Left ventricle myocardium superior (tissue), 1 donor: ENCODE measurements at regions not wholly inside any gene's neighbourhood (a gene's known extent, or its start where the extent isn't known, plus 50 kb on each side); places are given as distances from the start of the nearest gene placed in this dataset.
"Not testable (repeated sequence)": the region's sequence is repeated elsewhere in the genome, so short reads cannot be mapped to it uniquely, and the experiment has no call there.

Source experiments
- ATAC-seq: fragments of 200-7000 bp; cut with Tn5 transposase; one replicate; pipeline ENCODE4 v1.9.1; 2020; ENCODE audit warnings: mild to moderate bottlenecking, moderate library complexity
- DNase-seq: peaks from one replicate; pipeline ENCODE4 v3.0.0-alpha.2; 2020
- intact Hi-C: fragments of 100-400 bp; cut with micrococcal nuclease; formaldehyde crosslinking; loops from one replicate; pipeline ENCODE4 v1.11.0; 2022
- donor health status: DM: no; HTN: yes; CAD: no; lungs with severe emphysema.

DNA sequence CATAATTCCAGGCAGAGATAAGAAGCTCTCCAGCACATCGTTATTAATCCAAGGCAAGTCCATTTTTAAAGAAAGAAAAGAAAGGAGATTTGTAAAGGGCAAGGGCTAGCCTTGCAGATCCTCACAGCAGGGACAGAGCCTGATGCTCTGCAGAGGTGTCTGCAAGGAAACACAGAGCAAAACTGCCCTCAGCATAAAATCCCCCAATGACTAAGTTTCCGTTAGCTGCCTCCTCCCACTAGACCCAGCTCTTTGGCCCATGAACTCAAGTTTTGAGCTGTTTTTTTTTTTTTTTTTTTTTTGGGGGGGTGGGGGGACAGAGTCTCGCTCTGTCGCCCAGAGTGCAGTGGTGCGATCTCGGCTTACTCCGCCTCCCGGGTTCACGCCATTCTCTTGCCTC, 300.7 kb downstream of the MTERF1 start:
- DNase-seq (no peak), ATAC-seq (no peak)
- intact Hi-C loops: no loop called here

DNA sequence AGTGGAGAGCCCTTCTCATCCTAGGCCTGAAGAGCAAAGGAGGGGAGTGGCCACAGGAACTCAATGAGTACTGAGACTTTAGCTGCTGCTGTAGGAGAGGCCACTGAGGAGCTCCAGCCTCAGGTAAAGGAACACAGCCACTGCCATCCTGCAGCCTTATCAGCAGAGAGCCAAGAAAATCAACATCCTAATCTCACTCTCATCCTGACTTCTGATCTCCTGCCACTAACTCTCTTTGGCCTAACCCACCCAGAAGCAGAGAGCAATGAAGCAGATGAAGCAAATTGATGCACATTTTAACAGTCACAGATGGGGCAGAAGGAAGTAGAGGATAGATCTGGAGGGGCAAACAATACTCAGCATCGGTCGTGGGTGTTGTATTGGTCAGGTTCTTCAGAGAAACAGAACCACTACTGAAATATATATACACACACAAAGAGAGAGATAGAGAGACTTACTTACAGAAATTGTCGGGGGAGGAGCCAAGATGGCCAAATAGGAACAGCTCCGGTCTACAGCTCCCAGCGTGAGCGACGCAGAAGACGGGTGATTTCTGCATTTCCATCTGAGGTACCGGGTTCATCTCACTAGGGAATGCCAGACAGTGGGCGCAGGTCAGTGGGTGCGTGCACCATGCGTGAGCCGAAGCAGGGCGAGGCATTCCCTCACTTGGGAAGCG, 297.6 kb downstream of the MTERF1 start:
- ATAC-seq (no peak), DNase-seq (no peak)
- intact Hi-C loops: no loop called here

DNA sequence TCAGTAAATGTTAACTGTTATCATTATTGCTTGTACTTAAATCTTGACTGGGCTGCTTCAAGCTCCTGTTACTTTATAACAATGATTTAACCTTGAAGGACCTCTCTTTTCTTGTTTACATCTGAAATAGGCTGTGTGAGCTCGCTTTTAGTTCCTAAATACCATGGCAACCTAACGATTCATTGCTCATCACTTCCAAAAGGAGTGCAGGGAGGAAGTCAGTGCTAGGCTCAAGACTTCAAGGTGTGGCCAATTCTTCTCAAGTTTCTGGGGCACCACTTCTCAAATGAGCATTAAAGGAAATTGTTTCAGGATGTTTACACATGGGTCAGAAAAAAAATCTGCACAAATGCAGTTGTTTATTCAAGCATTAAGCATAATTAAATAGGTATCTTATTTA, 284.2 kb downstream of the MTERF1 start:
- no peak for ATAC-seq
- intact Hi-C loops: no loop called here

DNA sequence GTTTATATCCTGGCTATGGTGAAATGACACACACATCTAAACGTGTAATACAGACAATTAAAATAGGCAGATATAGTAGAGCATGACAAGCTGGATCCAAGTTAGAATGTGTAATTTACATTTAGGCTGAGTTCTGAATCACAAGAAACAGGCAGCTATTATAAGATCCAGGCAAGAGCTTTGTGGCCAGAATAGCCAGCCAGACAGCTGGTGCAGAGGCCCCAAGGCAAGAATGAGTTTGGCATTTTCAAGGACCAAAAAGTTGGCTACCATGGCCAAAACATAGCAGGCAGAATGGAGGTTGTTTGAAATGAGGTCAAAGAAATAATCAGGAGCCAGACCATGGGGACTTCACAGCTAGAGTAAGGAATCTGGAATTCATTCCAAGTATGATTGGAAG, 281.7 kb downstream of the MTERF1 start:
- DNase-seq (no peak), ATAC-seq (no peak)
- intact Hi-C loops: no loop called here

More for the DNA sequence above, 284.2 kb downstream of the MTERF1 start:
- no peak for DNase-seq

DNA sequence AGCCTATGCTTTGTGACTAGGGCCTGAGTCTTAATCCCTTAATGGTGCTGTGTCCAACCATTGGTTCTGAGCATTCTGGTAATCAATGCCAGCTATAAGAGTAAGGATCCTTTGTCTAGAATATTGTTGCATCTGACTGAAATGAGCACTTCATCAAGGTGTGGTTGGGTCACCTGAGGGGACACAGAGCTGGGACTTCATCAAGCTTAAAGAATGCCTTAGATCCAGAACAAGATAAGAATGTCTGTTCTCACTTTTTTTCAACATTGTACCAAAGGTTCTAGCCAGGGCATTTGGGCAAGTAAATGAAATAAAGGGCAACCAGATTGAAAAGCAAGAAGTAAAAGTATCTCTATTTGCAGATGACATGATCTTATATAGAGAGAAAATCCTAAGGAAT, 280.4 kb downstream of the MTERF1 start:
- intact Hi-C loops: no loop called here
- DNase-seq (no peak), ATAC-seq (no peak)

DNA sequence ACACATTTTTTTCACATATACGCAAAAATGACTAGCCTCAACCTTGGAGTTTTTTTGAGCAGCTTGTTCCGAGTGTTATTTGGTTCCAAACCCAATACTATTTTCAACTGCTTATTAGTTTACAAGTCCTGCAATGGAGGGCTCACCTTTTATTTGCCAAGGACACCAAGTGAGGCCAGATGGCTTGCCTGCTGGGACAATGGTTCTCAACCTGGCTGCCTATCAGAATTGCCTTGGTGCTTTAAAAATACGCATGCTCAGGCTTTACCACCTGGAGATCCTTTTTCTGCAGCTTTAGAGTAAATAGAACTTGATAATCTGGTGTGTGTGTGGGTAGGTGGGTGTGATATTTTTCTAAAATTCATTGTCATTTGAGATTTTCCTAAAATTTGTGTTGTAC, 276.8 kb downstream of the MTERF1 start:
- no peak for DNase-seq
- ATAC-seq: no peak
- intact Hi-C loops: no loop called here

DNA sequence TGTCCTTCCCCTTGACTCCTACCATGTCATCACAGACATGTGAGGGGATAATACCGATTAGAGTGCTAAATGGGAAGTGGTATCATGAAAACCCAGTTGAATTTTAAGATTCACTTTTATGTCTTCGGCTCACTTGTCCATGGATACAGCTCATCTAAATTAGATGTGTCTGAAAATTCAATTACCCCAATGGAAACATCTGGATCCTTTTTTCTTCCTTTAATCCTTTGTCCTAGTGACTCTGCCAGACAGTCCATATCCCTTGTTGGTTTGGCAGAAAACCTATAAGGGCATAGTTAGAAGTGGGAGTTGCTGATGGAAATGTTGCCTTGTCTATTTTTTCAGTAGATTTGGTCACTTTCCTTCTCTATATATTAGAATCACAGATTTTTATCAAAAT, 271.9 kb downstream of the MTERF1 start:
- DNase-seq (no peak), ATAC-seq (no peak)
- intact Hi-C loops: no loop called here

DNA sequence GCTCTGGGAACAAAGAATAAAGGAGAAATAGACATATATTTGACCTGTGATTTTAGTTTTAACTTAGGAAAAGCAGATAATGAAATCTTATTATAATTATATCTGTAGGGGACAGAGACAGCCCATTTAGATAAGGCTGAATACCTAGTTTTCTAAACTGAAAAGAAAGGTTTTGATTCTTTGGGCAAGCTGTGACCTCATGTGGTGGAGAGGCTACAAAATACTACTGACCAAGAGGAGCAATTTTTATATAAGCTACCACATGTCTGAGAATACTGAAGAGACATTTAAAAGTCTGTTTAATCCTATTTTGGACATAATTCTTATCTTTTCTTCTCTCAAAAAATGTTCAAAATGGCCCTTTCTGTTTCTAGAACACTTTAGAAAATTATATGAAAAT, 271.0 kb downstream of the MTERF1 start:
- DNase-seq (no peak), ATAC-seq (no peak)
- intact Hi-C loops: no loop called here

DNA sequence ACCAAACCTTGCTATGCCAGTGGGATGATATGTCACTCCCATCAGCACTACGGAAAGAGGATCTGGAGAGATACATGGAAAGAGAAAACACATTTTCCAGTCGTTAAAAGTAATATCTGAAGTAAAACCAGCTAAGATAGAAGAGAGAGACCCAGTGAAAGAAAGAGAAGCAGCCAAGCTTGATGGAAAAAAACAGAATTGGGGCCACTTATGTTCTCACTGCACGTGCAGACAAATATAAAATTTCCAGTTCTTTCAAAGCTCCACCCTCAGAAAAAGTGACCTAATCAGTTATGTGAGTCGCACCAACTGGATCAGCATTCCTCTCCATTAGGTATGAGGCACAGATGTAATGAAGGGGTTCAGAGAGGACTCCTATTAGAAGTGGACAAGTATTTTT, 266.1 kb downstream of the MTERF1 start:
- intact Hi-C loops: no loop called here
- ATAC-seq: no peak
- DNase-seq: no peak

DNA sequence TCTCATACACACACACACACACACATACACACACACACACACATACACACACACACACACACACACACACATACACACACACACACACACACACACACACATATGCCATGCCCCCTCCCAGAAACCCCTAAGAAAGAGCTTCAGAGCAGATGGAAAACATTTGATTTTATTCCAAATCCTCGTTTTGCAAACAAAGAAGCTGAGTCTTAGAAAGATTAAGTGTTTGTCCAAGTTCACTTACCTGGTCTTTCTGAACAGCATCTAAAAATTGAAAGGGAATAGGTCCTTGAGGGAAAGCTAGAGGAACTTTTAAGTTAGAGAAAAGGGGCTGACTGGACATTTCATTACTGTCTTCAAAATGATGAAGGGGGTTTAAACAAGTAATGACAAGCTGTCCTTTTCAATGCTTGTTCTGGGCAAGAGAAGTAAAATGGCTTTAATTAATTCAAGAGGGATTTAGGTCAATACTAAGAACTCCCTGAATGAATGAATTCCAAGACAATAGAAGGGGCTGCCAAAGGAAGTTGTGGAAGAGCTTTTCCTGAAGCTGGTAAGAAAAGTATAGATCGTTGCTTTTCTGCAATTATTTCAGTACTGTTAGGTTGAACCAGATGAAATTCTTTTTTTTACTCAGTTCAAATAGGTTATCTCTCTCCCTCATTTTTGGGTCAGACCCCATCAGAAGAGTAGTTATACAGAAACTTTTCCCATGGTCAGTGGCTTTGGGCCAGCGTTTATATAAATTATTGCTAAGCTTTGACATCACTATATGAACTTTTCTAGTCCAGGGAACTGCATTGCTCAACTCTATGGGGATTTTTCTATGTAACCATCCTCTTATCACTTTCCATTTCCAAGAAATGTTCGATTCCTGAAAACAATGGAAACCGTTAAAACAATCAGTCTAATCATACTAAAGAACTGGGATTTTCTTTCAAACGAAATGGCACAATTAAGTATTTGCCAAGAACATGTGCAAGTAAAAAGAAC, 261.4 kb downstream of the MTERF1 start:
- ATAC-seq (no peak), DNase-seq (no peak)
- intact Hi-C loops: no loop called here

DNA sequence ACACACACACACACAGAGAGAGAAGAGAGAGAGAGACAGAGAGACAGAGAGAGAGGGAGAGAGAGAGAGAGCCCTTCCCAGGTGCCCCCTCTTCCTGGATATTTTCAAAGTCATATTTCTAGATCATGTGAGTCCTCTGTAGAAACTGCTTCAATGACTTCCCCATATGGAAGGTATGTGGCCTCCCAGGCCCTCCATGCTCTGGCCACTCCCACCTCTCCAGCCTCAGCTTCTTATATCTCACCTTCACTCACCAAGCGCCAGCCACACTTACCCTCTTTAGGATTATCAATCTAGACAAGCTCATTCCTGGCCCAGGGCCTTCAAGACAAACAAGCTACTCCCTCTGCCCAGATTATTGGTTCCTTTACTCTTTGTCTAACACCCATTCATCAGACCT, 259.7 kb downstream of the MTERF1 start:
- DNase-seq (no peak), ATAC-seq (no peak)
- intact Hi-C loops: no loop called here

DNA sequence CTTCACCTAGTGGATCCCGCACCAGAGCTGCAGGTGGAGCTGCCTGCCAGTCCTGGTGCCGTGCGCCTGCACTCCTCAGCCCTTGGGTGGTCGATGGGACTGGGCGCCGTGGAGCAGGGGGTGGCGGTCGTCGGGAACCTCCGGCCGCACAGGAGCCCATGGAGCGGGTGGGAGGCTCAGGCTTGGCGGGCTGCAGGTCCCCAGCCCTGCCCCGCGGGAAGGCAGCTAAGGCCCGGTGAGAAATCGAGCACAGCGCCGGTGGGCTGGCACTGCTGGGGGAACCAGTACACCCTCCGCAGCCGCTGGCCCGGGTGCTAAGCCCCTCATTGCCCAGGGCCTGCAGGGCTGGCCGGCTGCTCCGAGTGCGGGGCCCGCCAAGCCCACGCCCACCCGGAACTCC, 253.2 kb downstream of the MTERF1 start:
- intact Hi-C loops, ATAC-seq, DNase-seq: not testable (repeated sequence)

DNA sequence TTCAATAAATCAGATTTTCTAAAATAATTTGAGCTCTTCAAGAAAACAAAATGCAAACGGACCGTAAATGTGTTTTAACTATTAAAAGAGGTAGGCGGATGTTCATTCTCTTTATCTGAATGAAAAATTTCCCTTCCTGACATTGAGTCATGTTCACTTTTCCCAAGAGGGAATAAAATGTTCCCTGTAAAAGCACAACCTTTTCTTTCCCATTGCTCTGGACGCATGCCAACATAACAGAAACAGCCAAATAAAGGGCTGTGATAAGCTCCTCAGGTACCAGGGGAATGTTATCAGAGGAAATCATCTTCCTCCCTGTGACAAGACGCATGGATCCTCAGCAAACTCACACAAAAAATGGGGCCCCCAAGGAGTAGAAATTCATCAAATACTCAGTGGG, 251.8 kb downstream of the MTERF1 start:
- peak; percentile 58 for ATAC-seq

DNA sequence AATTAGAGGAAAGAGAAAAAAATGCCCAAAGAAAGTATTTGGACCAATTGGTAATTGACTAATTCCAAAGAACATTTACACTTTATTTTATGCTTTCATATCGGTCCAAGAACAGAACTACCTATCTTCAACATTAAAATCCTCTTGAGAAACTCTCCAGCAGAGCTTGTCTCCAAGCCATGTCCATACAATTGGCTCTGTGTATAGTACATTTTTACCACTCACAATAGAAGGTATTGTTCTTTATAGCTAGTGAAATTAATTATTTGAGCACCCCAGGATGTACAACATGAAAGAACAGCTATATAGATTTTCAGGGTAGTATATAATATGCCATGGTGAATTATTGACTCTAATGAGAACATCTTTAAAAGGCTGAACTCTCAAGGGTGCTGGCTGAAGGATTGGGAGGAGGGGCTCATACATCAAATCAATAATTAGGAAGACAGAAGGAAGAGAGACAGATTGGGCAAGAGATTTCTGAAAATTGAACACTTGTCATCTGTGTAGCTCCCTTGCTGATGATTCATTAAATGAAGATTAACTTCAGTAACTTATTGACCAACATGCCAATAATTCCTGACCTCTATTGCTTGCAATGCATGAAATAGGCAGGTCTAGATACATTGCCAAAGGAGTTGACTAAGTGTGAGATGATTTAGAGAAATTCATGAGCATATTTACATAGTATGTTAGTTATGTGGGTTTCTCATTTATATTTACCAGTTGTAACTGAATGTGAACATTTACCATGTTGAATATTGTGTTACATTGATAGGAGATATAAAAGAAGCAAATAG, 249.7 kb downstream of the MTERF1 start:
- intact Hi-C loops: loop anchor here (10.0 kb wide), 2 partner anchors 346 to 546 kb away; no protein-coding TSS in a partner anchor
- no peak for DNase-seq
- no peak for ATAC-seq

More for the DNA sequence above, 251.8 kb downstream of the MTERF1 start:
- intact Hi-C loops: no loop called here
- no peak for DNase-seq

DNA sequence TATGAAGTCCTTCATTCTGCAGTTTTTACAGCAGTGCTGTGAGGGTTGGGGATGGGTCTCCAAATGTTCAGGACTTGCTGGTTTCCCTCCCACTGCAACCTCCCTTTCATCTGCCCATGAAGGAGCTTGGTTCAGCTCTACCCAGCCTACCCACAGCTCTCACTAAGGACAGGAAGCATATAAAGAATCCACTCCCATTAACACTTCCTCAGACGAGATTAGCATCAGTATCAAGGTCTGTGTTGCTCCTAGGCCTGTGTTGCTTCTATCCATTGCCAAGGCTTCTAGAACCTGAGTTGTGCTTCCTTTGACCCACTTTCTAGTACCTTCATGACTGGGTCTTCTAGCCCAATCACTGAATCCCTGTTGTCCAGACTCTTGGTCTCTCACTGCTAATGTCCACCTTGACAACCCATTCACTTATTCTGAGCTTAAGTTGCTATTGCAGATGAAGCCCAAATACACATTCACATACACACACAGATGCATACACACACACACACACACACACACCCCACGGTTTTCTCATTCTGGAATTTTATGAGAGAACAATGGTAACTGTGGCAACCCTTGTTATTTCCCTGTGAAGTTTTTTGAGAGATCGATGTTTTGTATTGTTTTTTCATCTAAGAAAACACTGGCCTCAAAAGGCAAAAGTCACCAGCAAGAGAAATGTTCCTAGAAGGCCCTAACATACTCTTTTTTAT, 248.1 kb downstream of the MTERF1 start:
- intact Hi-C loops: loop anchor here (10.0 kb wide), 2 partner anchors 348 to 548 kb away; no protein-coding TSS in a partner anchor
- no peak for ATAC-seq
- DNase-seq: no peak

DNA sequence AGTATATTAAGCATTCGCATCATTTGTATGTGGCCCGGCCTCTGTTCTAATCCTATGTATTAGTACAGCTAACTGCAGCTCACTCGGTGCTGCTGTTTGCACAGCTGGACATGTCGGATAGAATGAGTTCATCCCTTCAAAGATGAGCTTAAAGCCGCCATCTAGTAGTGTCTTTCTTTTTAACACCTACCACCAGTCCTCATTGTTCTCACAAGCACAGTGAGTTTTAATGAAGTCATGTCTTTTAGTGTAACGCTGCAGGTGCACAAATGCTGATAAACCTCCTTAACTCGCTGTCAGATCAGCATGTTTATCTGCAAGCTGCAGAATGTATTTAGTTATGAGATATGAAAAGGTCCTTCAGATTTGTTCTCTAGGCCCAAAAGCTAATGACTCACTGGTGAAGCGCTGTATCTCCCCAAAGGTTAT, 247.5 kb downstream of the MTERF1 start:
- ATAC-seq: no peak
- DNase-seq: no peak
- intact Hi-C loops: loop anchor here (10.0 kb wide), 2 partner anchors 348 to 548 kb away; no protein-coding TSS in a partner anchor

DNA sequence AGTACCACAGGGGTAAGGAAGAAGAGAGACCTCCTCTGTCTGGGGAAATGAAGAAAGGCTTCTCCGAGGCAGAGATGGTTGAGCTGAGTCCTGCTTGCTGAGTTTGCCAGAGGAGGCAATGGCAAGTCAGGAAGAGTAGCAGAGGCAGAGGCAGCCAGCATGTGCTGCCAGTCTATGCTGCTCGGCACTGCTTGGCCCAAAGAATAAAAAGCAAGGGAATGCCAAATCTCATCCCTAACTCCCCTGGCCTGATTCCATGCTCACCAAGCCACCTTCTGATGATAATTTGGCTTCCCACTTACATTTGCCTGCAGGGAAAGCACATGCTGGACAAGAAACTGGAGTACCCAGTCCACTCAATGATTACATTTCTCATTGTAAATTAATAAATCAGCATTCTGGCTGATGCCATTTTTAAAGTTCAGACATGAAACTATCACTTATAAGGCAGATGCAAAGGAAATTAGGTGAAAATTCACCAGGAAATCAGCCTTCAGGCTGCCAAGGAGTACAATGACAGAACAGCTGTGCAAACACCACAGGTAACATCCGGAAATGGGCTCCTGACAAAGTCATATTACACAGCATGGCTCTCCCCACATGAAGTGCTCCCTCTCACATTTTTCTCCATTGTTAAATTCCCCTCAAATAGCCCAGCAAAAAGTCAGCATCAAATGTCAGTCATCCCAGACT, 245.9 kb downstream of the MTERF1 start:
- intact Hi-C loops: loop anchor here (10.0 kb wide), 2 partner anchors 350 to 550 kb away; no protein-coding TSS in a partner anchor
- peak; percentile 65 for ATAC-seq
- no peak for DNase-seq

DNA sequence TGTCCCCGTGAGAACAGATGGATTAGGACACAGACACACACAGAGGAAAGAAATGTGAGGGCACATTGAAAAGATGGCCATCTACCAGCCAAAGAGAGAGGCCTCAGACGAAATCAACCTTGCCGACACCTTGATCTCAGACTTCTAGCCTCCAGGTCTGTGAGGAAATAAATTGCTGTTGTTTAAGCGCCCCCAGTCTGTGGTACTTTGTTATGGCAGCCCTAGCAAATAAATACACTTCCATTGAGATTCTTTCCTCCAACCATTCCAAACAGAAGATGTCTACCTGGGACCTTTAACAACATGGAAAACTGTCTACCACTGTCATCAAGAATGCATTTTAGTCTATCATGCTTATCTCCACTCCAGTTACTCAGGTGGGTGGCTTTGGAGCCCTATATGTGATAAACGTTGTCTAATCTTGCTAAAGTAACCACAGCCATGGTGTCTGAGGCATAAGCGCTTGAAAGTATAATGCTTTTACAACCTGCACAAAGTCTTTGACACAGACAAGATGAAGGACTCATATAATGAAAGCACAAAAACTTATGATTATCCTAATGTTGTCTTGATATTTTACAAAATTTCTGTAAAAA, 244.3 kb downstream of the MTERF1 start:
- DNase-seq (no peak), ATAC-seq (peak; percentile 32)
- intact Hi-C loops: loop anchor here (10.0 kb wide), 2 partner anchors 351 to 551 kb away; no protein-coding TSS in a partner anchor
